Activated CD4-positive, alpha-beta T cell treated with anti-CD3 and anti-CD28 coated beads, Interleukin-2, amount 50 U/mL, for 24 hours (primary cell): ENCODE measurements at regions not wholly inside any gene's neighbourhood (a gene's known extent, or its start where the extent isn't known, plus 50 kb on each side); places are given as distances from the start of the nearest gene placed in this dataset.
"Not testable (repeated sequence)": the region's sequence is repeated elsewhere in the genome, so short reads cannot be mapped to it uniquely, and the experiment has no call there.

Source experiments
- DNase-seq, 2 donors: peaks; one replicate each; pipeline ENCODE4 v3.0.0-alpha.2; 2020; ENCODE audit warnings: low read depth in 1 of 2, low spot score in 1 of 2

GRCh38 chr9:61817127-61817705, 627.4 kb downstream of the SPATA31A7 start:
- DNase-seq = not testable (repeated sequence)

GRCh38 chr9:61853624-61854259, 663.9 kb downstream of the SPATA31A7 start:
- DNase-seq = peak; percentile 74 to 85

- DNase-seq = peak in 1 of 2 donors; percentile 3
These were observed 664.4 kb downstream of the SPATA31A7 start for GRCh38 chr9:61854260-61854640.

- not testable (repeated sequence) for DNase-seq
These were observed 666.4 kb downstream of the SPATA31A7 start for GRCh38 chr9:61856283-61856682.

GRCh38 chr9:61856858-61857453, 667.1 kb downstream of the SPATA31A7 start:
- peak in 1 of 2 donors; percentile 3 for DNase-seq

GRCh38 chr9:61857709-61858351, 668.0 kb downstream of the SPATA31A7 start:
- DNase-seq = not testable (repeated sequence)

GRCh38 chr9:61862431-61862971, 672.7 kb downstream of the SPATA31A7 start:
- DNase-seq = peak; percentile 26 to 41

- DNase-seq = not testable (repeated sequence)
These were observed 674.6 kb downstream of the SPATA31A7 start for GRCh38 chr9:61864463-61864862.

GRCh38 chr9:61868965-61869364, 679.1 kb downstream of the SPATA31A7 start:
- DNase-seq = not testable (repeated sequence)

- not testable (repeated sequence) for DNase-seq
These were observed 682.5 kb downstream of the SPATA31A7 start for GRCh38 chr9:61872329-61872728.
